Loucy (cell line): ENCODE measurements at regions not wholly inside any gene's neighbourhood (a gene's known extent, or its start where the extent isn't known, plus 50 kb on each side); places are given as distances from the start of the nearest gene placed in this dataset.
A peak's percentile ranks its signal among the peaks of the same experiment; 100 is the strongest.

Experiments
- H2AFZ ChIP-seq: fragments of 200-600 bp; sonication (generic); 2 replicates; pipeline ENCODE4 v1.6.0; 2016; ENCODE audit warnings: antibody characterized with exemption, mild to moderate bottlenecking, low read length, moderate library complexity
- H3F3A ChIP-seq: fragments of 200-600 bp; 2 replicates; pipeline ENCODE4 v1.6.0; 2016; ENCODE audit warnings: antibody characterized with exemption, low read depth, mild to moderate bottlenecking
- H3K27me3 ChIP-seq: fragments of 200-600 bp; sonication (generic); 2 replicates; pipeline ENCODE4 v1.6.1; 2014; ENCODE audit warnings: low read length, mild to moderate bottlenecking; ENCODE audit not compliant: insufficient read depth, poor library complexity, severe bottlenecking
- H3K36me3 ChIP-seq: fragments of 200-600 bp; sonication (generic); 2 replicates; pipeline ENCODE4 v1.6.1; 2016; ENCODE audit warnings: low read length; ENCODE audit not compliant: insufficient read depth
- H3K4me1 ChIP-seq: fragments of 200-600 bp; sonication (generic); 2 replicates; pipeline ENCODE4 v1.5.1; 2014; ENCODE audit warnings: low read length, mild to moderate bottlenecking; ENCODE audit not compliant: insufficient read depth, poor library complexity, severe bottlenecking
- H3K4me2 ChIP-seq: fragments of 200-600 bp; sonication (generic); 2 replicates; pipeline ENCODE4 v1.6.0; 2014; ENCODE audit warnings: antibody characterized with exemption, low read length, low read depth, mild to moderate bottlenecking; ENCODE audit not compliant: poor library complexity, severe bottlenecking
- H3K4me3 ChIP-seq: fragments of 200-600 bp; sonication (generic); 2 replicates; pipeline ENCODE4 v1.5.1; 2014; ENCODE audit warnings: low read length, mild to moderate bottlenecking, mixed read lengths; ENCODE audit not compliant: poor library complexity, severe bottlenecking
- H3K79me2 ChIP-seq: fragments of 200-600 bp; sonication (generic); 2 replicates; pipeline ENCODE4 v1.6.1; 2014; ENCODE audit warnings: low read length; ENCODE audit not compliant: insufficient read depth
- H3K9ac ChIP-seq: fragments of 200-600 bp; sonication (generic); 2 replicates; pipeline ENCODE4 v1.6.0; 2014; ENCODE audit warnings: mild to moderate bottlenecking, low read depth, low read length, moderate library complexity; ENCODE audit not compliant: poor library complexity, severe bottlenecking
- H3K9me2 ChIP-seq: fragments of 200-600 bp; sonication (generic); replicated peaks from 2 replicates; pipeline ENCODE4 v1.6.1; 2016; ENCODE audit warnings: low read depth, low read length, mixed read lengths
- H3K9me3 ChIP-seq: fragments of 200-600 bp; sonication (generic); 2 replicates; pipeline ENCODE4 v1.6.1; 2014; ENCODE audit warnings: mild to moderate bottlenecking, antibody characterized with exemption, low read length, low read depth; ENCODE audit not compliant: insufficient read depth
- H4K20me1 ChIP-seq: fragments of 200-600 bp; sonication (generic); 2 replicates; pipeline ENCODE4 v1.6.0; 2014; ENCODE audit warnings: antibody characterized with exemption, low read length, mild to moderate bottlenecking; ENCODE audit not compliant: insufficient read depth, poor library complexity, severe bottlenecking
- CTCF ChIP-seq: fragments of 200-600 bp; sonication (generic); conservative IDR thresholded peaks from 2 replicates; pipeline ENCODE4 v1.5.1; 2014; ENCODE audit warnings: mild to moderate bottlenecking, antibody characterized with exemption, low read length
- EZH2phosphoT487 ChIP-seq: fragments of 200-600 bp; IDR thresholded peaks from 2 replicates; pipeline ENCODE4 v1.6.1; 2018; ENCODE audit warnings: antibody characterized with exemption, mild to moderate bottlenecking, moderate library complexity, borderline replicate concordance

GRCh38 chr2:12032398-12032797, 286.0 kb downstream of the LPIN1 start:
- Histone ChIP-seq H3K4me2 (no peak overlapping the region), H2AFZ (no peak overlapping the region), H3K9ac (no peak overlapping the region)

GRCh38 chr2:12032975-12033374, 286.5 kb downstream of the LPIN1 start:
- no peak overlapping the region for H3K4me2 ChIP-seq
- peaks cover 24% of the 10 kb centered on the region for H3K4me1 ChIP-seq
- no peak overlapping the region for H3K9ac ChIP-seq
- no peaks in the 10 kb centered on the region for H3K27me3 ChIP-seq
- H3K4me3 ChIP-seq: no peak overlapping the region
- H3K79me2 ChIP-seq: no peaks in the 10 kb centered on the region
- H3K9me2 ChIP-seq: no peaks in the 10 kb centered on the region
- no peaks in the 10 kb centered on the region for H3F3A ChIP-seq
- no peaks in the 10 kb centered on the region for H3K36me3 ChIP-seq
- H3K9me3 ChIP-seq: no peaks in the 10 kb centered on the region
- TF ChIP-seq EZH2phosphoT487: no peak
- no peak for TF ChIP-seq CTCF
- H4K20me1 ChIP-seq: no peaks in the 10 kb centered on the region
- no peak overlapping the region for H2AFZ ChIP-seq

More at GRCh38 chr2:12032398-12032797, 286.0 kb downstream of the LPIN1 start:
- Histone ChIP-seq H3K9me2 (no peaks in the 10 kb centered on the region), H3K9me3 (no peaks in the 10 kb centered on the region), H3K4me3 (no peak overlapping the region), H4K20me1 (no peaks in the 10 kb centered on the region), H3K79me2 (no peaks in the 10 kb centered on the region), H3F3A (no peaks in the 10 kb centered on the region), H3K4me1 (peaks cover 24% of the 10 kb centered on the region), H3K36me3 (no peaks in the 10 kb centered on the region), H3K27me3 (no peaks in the 10 kb centered on the region)
- TF ChIP-seq EZH2phosphoT487 (no peak), CTCF (peak; percentile 63)

- H3K9ac ChIP-seq: no peak overlapping the region
Measured at GRCh38 chr2:12033494-12033893, 287.1 kb downstream of the LPIN1 start.

More at GRCh38 chr2:12033494-12033893, 287.1 kb downstream of the LPIN1 start:
- Histone ChIP-seq H3K9me2 (no peaks in the 10 kb centered on the region), H3F3A (no peaks in the 10 kb centered on the region), H2AFZ (no peak overlapping the region), H3K79me2 (no peaks in the 10 kb centered on the region), H3K4me3 (no peak overlapping the region), H3K4me1 (peaks cover 24% of the 10 kb centered on the region), H3K4me2 (no peak overlapping the region), H4K20me1 (no peaks in the 10 kb centered on the region), H3K27me3 (no peaks in the 10 kb centered on the region), H3K9me3 (no peaks in the 10 kb centered on the region), H3K36me3 (no peaks in the 10 kb centered on the region)
- TF ChIP-seq EZH2phosphoT487 (no peak), CTCF (no peak)
